Mammary epithelial cell (primary cell): ENCODE measurements at regions not wholly inside any gene's neighbourhood (a gene's known extent, or its start where the extent isn't known, plus 50 kb on each side); places are given as distances from the start of the nearest gene placed in this dataset.

Source experiments
- CTCF ChIP-seq, 2 donors: IDR thresholded peaks in 1 of 2; conservative IDR thresholded peaks in 1 of 2; 2 replicates each; pipeline ENCODE4 v1.5.1; 2011 to 2012; ENCODE audit warnings: inconsistent platforms in 2 of 2, low read length in 2 of 2, mild to moderate bottlenecking in 2 of 2, control low read depth in 1 of 2, low read depth in 1 of 2; ENCODE audit not compliant: insufficient read depth in 1 of 2; ENCODE audit errors: extremely low read depth in 1 of 2
- EZH2 ChIP-seq: IDR thresholded peaks from 2 replicates; pipeline ENCODE4 v1.6.1; 2012; ENCODE audit warnings: low read length, inconsistent platforms, borderline replicate concordance

DNA sequence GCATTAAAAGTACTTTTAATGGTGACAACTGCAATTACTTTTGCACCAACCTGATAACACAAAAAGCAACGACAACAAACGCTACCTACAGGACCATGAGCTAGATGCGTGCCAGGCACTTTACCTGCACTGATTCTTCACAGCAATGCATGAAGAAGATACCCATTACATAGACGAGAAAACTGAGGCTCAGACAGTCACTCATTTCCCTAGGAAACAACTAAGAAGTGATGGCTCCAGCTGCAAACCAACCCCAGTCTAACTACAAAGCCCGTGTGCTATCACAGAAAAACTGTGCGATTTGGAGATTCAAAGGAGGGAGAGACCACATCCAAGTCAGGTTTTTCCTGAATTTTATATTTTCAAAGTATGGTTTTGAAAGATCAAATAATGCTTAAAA, 80.1 kb upstream of the TP53I11 start:
- TF ChIP-seq CTCF (conservative IDR thresholded peaks at IDR 0.05 in 1 of 2, IDR thresholded peaks at IDR 0.05 in 1 of 2; ENCODE audit: extremely low read depth in 1 of 2, insufficient read depth in 1 of 2, low read depth in 1 of 2, low read length in 2 of 2) (no peak), EZH2 (no peak)
